GM12878 (cell line): ENCODE measurements at regions not wholly inside any gene's neighbourhood (a gene's known extent, or its start where the extent isn't known, plus 50 kb on each side); places are given as distances from the start of the nearest gene placed in this dataset.

Experiments used
- CBX5 ChIP-seq: sonication (generic); IDR thresholded peaks from 2 replicates; pipeline ENCODE4 v1.6.1; 2016; ENCODE audit warnings: low read depth, moderate library complexity, mild to moderate bottlenecking, inconsistent platforms
- CREB1 ChIP-seq: IDR thresholded peaks from 2 replicates; pipeline ENCODE4 v1.6.1; 2012; ENCODE audit warnings: low read depth, mild to moderate bottlenecking, inconsistent platforms
- FOXM1 ChIP-seq: IDR thresholded peaks from 2 replicates; pipeline ENCODE4 v1.6.1; 2012; ENCODE audit warnings: low read depth, mild to moderate bottlenecking, inconsistent platforms, low read length, moderate library complexity
- HDAC2 ChIP-seq: fragments of 200-600 bp; sonication (generic); IDR thresholded peaks from 2 replicates; pipeline ENCODE4 v1.6.1; 2017
- KDM1A ChIP-seq: fragments of 200-600 bp; sonication (generic); IDR thresholded peaks from 2 replicates; pipeline ENCODE4 v1.6.1; 2016; ENCODE audit warnings: borderline replicate concordance
- MYC ChIP-seq: IDR thresholded peaks from 2 replicates; pipeline ENCODE4 v1.6.1; 2011; ENCODE audit warnings: mild to moderate bottlenecking, low read length, moderate library complexity, inconsistent platforms; ENCODE audit not compliant: insufficient read depth, insufficient replicate concordance, insufficient read length, severe bottlenecking
- NR2C1 ChIP-seq: fragments of 450-650 bp; IDR thresholded peaks from 2 replicates; pipeline ENCODE4 v1.6.1; 2017; ENCODE audit warnings: antibody characterized with exemption, mild to moderate bottlenecking, moderate library complexity
- PAX5 ChIP-seq: IDR thresholded peaks from 2 replicates; pipeline ENCODE4 v1.6.1; 2011; ENCODE audit warnings: low read depth, low read length, borderline replicate concordance
- POU2F2 ChIP-seq: IDR thresholded peaks from 3 replicates; pipeline ENCODE4 v1.6.1; 2011; ENCODE audit warnings: low read depth, mild to moderate bottlenecking, low read length, borderline replicate concordance
- RAD21 ChIP-seq: IDR thresholded peaks from 2 replicates; pipeline ENCODE4 v1.6.1; 2011; ENCODE audit warnings: mild to moderate bottlenecking, low read depth, low read length, moderate library complexity; ENCODE audit not compliant: insufficient read depth
- SMAD1 ChIP-seq: fragments of 450-650 bp; IDR thresholded peaks from 2 replicates; pipeline ENCODE4 v1.6.1; 2018; ENCODE audit warnings: mild to moderate bottlenecking, low read depth; ENCODE audit not compliant: partially characterized antibody
- SMAD5 ChIP-seq: IDR thresholded peaks from 2 replicates; pipeline ENCODE4 v1.6.1; 2016; ENCODE audit warnings: antibody characterized with exemption, low read depth
- SPI1 ChIP-seq: IDR thresholded peaks from 2 replicates; pipeline ENCODE4 v1.6.1; 2011; ENCODE audit warnings: low read depth, mild to moderate bottlenecking, low read length, moderate library complexity, borderline replicate concordance; ENCODE audit not compliant: insufficient read depth
- SREBF2 ChIP-seq: IDR thresholded peaks from 2 replicates; pipeline ENCODE4 v1.6.1; 2012; ENCODE audit warnings: mild to moderate bottlenecking, low read length
- SRF ChIP-seq, 2 experiments: IDR thresholded peaks; 2 replicates each; pipeline ENCODE4 v1.6.1; 2011; ENCODE audit warnings: low read depth in 2 of 2, low read length in 2 of 2, mild to moderate bottlenecking in 1 of 2, moderate library complexity in 1 of 2
- STAT1 ChIP-seq: fragments of 450-650 bp; conservative IDR thresholded peaks from 2 replicates; pipeline ENCODE4 v1.6.1; 2014; ENCODE audit warnings: antibody characterized with exemption, mild to moderate bottlenecking
- STAT3 ChIP-seq: IDR thresholded peaks from 2 replicates; pipeline ENCODE4 v1.6.1; 2011; ENCODE audit warnings: low read depth, low read length, improper control_type of control experiment
- TCF3 ChIP-seq: IDR thresholded peaks from 2 replicates; pipeline ENCODE4 v1.6.1; 2012; ENCODE audit warnings: low read depth, mild to moderate bottlenecking, low read length, borderline replicate concordance; ENCODE audit not compliant: insufficient read depth
- ZBED1 ChIP-seq: IDR thresholded peaks from 2 replicates; pipeline ENCODE4 v1.6.1; 2016; ENCODE audit warnings: borderline replicate concordance
- TF ChIP-seq, protein P1 (sequence below): IDR thresholded peaks from 2 replicates; pipeline ENCODE4 v1.6.1; 2012; ENCODE audit warnings: low read depth, low read length, improper control_type of control experiment
- TF ChIP-seq, protein P2 (sequence below): fragments of 450-650 bp; formaldehyde crosslinking; IDR thresholded peaks from 2 replicates; pipeline ENCODE4 v1.4.0; 2020; ENCODE audit warnings: mild to moderate bottlenecking, moderate library complexity
- TF ChIP-seq, protein P3 (sequence below), 3 experiments: IDR thresholded peaks in 2 of 3; conservative IDR thresholded peaks in 1 of 3; 2 replicates each; pipeline ENCODE4 v1.5.1; 2011; ENCODE audit warnings: low read depth in 3 of 3, low read length in 3 of 3, mild to moderate bottlenecking in 3 of 3, control low read depth in 2 of 3, moderate library complexity in 2 of 3, inconsistent platforms in 1 of 3, mixed read lengths in 1 of 3; ENCODE audit not compliant: control insufficient read depth in 2 of 3, insufficient read depth in 1 of 3; ENCODE audit errors: extremely low read depth in 1 of 3
- TF ChIP-seq, protein P4 (sequence below): fragments of 450-650 bp; IDR thresholded peaks from 2 replicates; pipeline ENCODE4 v1.6.1; 2017; ENCODE audit warnings: low read depth, mild to moderate bottlenecking, moderate library complexity

DNA sequence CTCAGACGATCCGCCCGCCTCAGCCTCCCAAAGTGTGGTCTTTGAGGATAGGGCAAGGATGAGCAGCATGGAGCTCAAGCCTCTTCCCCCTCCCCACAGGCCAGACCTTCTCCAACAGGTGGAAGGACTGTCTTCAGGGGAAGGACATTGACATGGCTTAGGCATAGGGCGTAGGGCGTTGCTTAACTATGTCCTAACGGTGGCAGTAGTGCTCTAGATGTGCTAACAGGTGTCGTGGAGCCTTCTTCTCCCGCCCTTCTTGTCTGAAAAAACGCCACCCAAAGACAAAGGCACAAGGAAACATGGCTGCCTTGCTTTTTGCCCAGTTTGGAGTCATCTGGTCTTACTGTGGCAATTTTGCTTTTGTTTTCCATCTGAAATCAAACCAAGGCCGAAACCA is 219.8 kb downstream of the OR13H1 start (continued):
- TF ChIP-seq CREB1 (no peak), PAX5 (0 out of 2 replicates have a peak, but pooled peaks have one; percentile 4), SREBF2 (no peak), RAD21 (peak; percentile 78), STAT1 (no peak), POU2F2 (peak; percentile 67; the same call in 1 of the 3 replicates), MYC (no peak), FOXM1 (peak; percentile 22; the same call in 1 of the 2 replicates), SMAD1 (no peak), SRF (IDR thresholded peaks at IDR 0.05; ENCODE audit: low read depth in 2 of 2, low read length in 2 of 2) (peak in 1 of 2 experiments; percentile 40; a peak in 1 of 4 replicates), STAT3 (peak; percentile 78; the same call in 1 of the 2 replicates), ZBED1 (peak; percentile 66; the same call in 1 of the 2 replicates), KDM1A (no peak), TCF3 (no peak), SPI1 (no peak), NR2C1 (no peak), SMAD5 (no peak), HDAC2 (no peak), CBX5 (peak; percentile 81; the same call in 1 of the 2 replicates)
- TF ChIP-seq, protein P1, sequence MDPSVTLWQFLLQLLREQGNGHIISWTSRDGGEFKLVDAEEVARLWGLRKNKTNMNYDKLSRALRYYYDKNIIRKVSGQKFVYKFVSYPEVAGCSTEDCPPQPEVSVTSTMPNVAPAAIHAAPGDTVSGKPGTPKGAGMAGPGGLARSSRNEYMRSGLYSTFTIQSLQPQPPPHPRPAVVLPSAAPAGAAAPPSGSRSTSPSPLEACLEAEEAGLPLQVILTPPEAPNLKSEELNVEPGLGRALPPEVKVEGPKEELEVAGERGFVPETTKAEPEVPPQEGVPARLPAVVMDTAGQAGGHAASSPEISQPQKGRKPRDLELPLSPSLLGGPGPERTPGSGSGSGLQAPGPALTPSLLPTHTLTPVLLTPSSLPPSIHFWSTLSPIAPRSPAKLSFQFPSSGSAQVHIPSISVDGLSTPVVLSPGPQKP: no peak
- TF ChIP-seq, protein P2, sequence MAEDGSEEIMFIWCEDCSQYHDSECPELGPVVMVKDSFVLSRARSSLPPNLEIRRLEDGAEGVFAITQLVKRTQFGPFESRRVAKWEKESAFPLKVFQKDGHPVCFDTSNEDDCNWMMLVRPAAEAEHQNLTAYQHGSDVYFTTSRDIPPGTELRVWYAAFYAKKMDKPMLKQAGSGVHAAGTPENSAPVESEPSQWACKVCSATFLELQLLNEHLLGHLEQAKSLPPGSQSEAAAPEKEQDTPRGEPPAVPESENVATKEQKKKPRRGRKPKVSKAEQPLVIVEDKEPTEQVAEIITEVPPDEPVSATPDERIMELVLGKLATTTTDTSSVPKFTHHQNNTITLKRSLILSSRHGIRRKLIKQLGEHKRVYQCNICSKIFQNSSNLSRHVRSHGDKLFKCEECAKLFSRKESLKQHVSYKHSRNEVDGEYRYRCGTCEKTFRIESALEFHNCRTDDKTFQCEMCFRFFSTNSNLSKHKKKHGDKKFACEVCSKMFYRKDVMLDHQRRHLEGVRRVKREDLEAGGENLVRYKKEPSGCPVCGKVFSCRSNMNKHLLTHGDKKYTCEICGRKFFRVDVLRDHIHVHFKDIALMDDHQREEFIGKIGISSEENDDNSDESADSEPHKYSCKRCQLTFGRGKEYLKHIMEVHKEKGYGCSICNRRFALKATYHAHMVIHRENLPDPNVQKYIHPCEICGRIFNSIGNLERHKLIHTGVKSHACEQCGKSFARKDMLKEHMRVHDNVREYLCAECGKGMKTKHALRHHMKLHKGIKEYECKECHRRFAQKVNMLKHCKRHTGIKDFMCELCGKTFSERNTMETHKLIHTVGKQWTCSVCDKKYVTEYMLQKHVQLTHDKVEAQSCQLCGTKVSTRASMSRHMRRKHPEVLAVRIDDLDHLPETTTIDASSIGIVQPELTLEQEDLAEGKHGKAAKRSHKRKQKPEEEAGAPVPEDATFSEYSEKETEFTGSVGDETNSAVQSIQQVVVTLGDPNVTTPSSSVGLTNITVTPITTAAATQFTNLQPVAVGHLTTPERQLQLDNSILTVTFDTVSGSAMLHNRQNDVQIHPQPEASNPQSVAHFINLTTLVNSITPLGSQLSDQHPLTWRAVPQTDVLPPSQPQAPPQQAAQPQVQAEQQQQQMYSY (CRISPR knock-in tag): no peak
- TF ChIP-seq, protein P3, sequence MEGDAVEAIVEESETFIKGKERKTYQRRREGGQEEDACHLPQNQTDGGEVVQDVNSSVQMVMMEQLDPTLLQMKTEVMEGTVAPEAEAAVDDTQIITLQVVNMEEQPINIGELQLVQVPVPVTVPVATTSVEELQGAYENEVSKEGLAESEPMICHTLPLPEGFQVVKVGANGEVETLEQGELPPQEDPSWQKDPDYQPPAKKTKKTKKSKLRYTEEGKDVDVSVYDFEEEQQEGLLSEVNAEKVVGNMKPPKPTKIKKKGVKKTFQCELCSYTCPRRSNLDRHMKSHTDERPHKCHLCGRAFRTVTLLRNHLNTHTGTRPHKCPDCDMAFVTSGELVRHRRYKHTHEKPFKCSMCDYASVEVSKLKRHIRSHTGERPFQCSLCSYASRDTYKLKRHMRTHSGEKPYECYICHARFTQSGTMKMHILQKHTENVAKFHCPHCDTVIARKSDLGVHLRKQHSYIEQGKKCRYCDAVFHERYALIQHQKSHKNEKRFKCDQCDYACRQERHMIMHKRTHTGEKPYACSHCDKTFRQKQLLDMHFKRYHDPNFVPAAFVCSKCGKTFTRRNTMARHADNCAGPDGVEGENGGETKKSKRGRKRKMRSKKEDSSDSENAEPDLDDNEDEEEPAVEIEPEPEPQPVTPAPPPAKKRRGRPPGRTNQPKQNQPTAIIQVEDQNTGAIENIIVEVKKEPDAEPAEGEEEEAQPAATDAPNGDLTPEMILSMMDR (IDR thresholded peaks at IDR 0.05 in 2 of 3, conservative IDR thresholded peaks at IDR 0.05 in 1 of 3; ENCODE audit: control insufficient read depth in 2 of 3, extremely low read depth in 1 of 3, insufficient read depth in 1 of 3, low read depth in 3 of 3, low read length in 3 of 3): peak; percentile 74 to 83 (median 74)
- TF ChIP-seq, protein P4, sequence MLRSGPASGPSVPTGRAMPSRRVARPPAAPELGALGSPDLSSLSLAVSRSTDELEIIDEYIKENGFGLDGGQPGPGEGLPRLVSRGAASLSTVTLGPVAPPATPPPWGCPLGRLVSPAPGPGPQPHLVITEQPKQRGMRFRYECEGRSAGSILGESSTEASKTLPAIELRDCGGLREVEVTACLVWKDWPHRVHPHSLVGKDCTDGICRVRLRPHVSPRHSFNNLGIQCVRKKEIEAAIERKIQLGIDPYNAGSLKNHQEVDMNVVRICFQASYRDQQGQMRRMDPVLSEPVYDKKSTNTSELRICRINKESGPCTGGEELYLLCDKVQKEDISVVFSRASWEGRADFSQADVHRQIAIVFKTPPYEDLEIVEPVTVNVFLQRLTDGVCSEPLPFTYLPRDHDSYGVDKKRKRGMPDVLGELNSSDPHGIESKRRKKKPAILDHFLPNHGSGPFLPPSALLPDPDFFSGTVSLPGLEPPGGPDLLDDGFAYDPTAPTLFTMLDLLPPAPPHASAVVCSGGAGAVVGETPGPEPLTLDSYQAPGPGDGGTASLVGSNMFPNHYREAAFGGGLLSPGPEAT: 0 out of 2 replicates have a peak, but pooled peaks have one; percentile 33
